MM.1S (cell line): ENCODE measurements at regions not wholly inside any gene's neighbourhood (a gene's known extent, or its start where the extent isn't known, plus 50 kb on each side); places are given as distances from the start of the nearest gene placed in this dataset.

Experiments used
- DNase-seq: peaks from one replicate; pipeline ENCODE4 v3.0.0-alpha.2; 2015
- H2AFZ ChIP-seq: fragments of 300-600 bp; sonication (generic); 2 replicates; pipeline ENCODE4 v1.6.0; 2016; ENCODE audit warnings: antibody characterized with exemption, low read length
- H3F3A ChIP-seq: fragments of 300-600 bp; sonication (generic); 2 replicates; pipeline ENCODE4 v1.6.1; 2016; ENCODE audit warnings: mild to moderate bottlenecking, antibody characterized with exemption, low read length, moderate library complexity, mixed read lengths; ENCODE audit not compliant: insufficient read depth
- H3K27ac ChIP-seq: fragments of 300-600 bp; sonication (generic); 2 replicates; pipeline ENCODE4 v1.5.1; 2016; ENCODE audit warnings: mild to moderate bottlenecking, low read length
- H3K27me3 ChIP-seq: fragments of 300-600 bp; sonication (generic); replicated peaks from 2 replicates; pipeline ENCODE4 v1.6.0; 2016; ENCODE audit warnings: low read length; ENCODE audit not compliant: insufficient read depth
- H3K36me3 ChIP-seq: fragments of 300-600 bp; sonication (generic); replicated peaks from 2 replicates; pipeline ENCODE4 v1.6.1; 2016; ENCODE audit warnings: mild to moderate bottlenecking, low read length, mixed read lengths; ENCODE audit not compliant: insufficient read depth
- H3K4me1 ChIP-seq: fragments of 300-600 bp; sonication (generic); 2 replicates; pipeline ENCODE4 v1.6.1; 2016; ENCODE audit warnings: low read length, mixed read lengths
- H3K4me2 ChIP-seq: fragments of 300-600 bp; sonication (generic); 2 replicates; pipeline ENCODE4 v1.6.0; 2016; ENCODE audit warnings: low read depth, low read length
- H3K4me3 ChIP-seq: fragments of 300-600 bp; sonication (generic); 2 replicates; pipeline ENCODE4 v1.5.1; 2016; ENCODE audit warnings: low read length, mixed read lengths
- H3K79me2 ChIP-seq: fragments of 300-600 bp; sonication (generic); 2 replicates; pipeline ENCODE4 v1.6.1; 2016; ENCODE audit warnings: mixed run types, low read length, mixed read lengths
- H3K9ac ChIP-seq: fragments of 300-600 bp; sonication (generic); 2 replicates; pipeline ENCODE4 v1.6.1; 2016; ENCODE audit warnings: low read length, mixed read lengths
- H3K9me2 ChIP-seq: fragments of 300-600 bp; sonication (generic); replicated peaks from 2 replicates; pipeline ENCODE4 v1.6.1; 2016; ENCODE audit warnings: mild to moderate bottlenecking, low read length, mixed read lengths; ENCODE audit not compliant: insufficient read depth
- H3K9me3 ChIP-seq: fragments of 300-600 bp; sonication (generic); replicated peaks from 2 replicates; pipeline ENCODE4 v1.6.1; 2016; ENCODE audit warnings: mild to moderate bottlenecking, low read length, mixed read lengths; ENCODE audit not compliant: insufficient read depth
- H4K20me1 ChIP-seq: fragments of 300-600 bp; sonication (generic); 2 replicates; pipeline ENCODE4 v1.6.1; 2016; ENCODE audit warnings: mild to moderate bottlenecking, low read length, moderate library complexity, mixed read lengths; ENCODE audit not compliant: insufficient read depth
- CTCF ChIP-seq: fragments of 300-600 bp; sonication (generic); IDR thresholded peaks from 2 replicates; pipeline ENCODE4 v1.5.1; 2016; ENCODE audit warnings: antibody characterized with exemption, low read length, mixed read lengths
- EZH2 ChIP-seq: fragments of 300-600 bp; sonication (generic); optimal IDR thresholded peaks from 2 replicates; pipeline ENCODE3; 2017; ENCODE audit warnings: low read depth, mild to moderate bottlenecking, antibody characterized with exemption, low read length, mixed read lengths
- EZH2phosphoT487 ChIP-seq: fragments of 300-600 bp; sonication (generic); IDR thresholded peaks from 2 replicates; pipeline ENCODE4 v1.6.1; 2018; ENCODE audit warnings: antibody characterized with exemption, low read length

GRCh38 chr7:46989247-46989646, 592.7 kb downstream of the TNS3 start:
- TF ChIP-seq EZH2phosphoT487 = no peak
- no peak for TF ChIP-seq EZH2
- TF ChIP-seq CTCF = no peak
- no peaks in the 10 kb centered on the region for H3K27me3 ChIP-seq
- H3F3A ChIP-seq = no peaks in the 10 kb centered on the region

GRCh38 chr7:46982928-46983327, 599.0 kb downstream of the TNS3 start:
- Histone ChIP-seq H2AFZ (no peak overlapping the region), H3K9me2 (no peaks in the 10 kb centered on the region), H3K27ac (no peak overlapping the region), H3K4me1 (no peaks in the 10 kb centered on the region), H4K20me1 (no peaks in the 10 kb centered on the region), H3K4me3 (no peak overlapping the region), H3F3A (no peaks in the 10 kb centered on the region), H3K9me3 (no peaks in the 10 kb centered on the region), H3K36me3 (no peaks in the 10 kb centered on the region), H3K4me2 (no peak overlapping the region), H3K79me2 (no peaks in the 10 kb centered on the region), H3K9ac (no peak overlapping the region), H3K27me3 (no peaks in the 10 kb centered on the region)
- TF ChIP-seq CTCF = no peak
- no peak for TF ChIP-seq EZH2
- TF ChIP-seq EZH2phosphoT487 = no peak
- DNase-seq = no peak

More at GRCh38 chr7:46989247-46989646, 592.7 kb downstream of the TNS3 start:
- H3K4me2 ChIP-seq = no peak overlapping the region
- no peak overlapping the region for H3K4me3 ChIP-seq
- DNase-seq = no peak
- H4K20me1 ChIP-seq = no peaks in the 10 kb centered on the region
- H3K9ac ChIP-seq = no peak overlapping the region
- no peak overlapping the region for H3K27ac ChIP-seq
- no peaks in the 10 kb centered on the region for H3K79me2 ChIP-seq
- H3K9me2 ChIP-seq = no peaks in the 10 kb centered on the region
- no peaks in the 10 kb centered on the region for H3K9me3 ChIP-seq
- no peaks in the 10 kb centered on the region for H3K4me1 ChIP-seq
- H3K36me3 ChIP-seq = no peaks in the 10 kb centered on the region
- no peak overlapping the region for H2AFZ ChIP-seq

GRCh38 chr7:46979439-46979838, 602.5 kb downstream of the TNS3 start:
- H3K79me2 ChIP-seq = no peaks in the 10 kb centered on the region
- no peak for DNase-seq
- no peaks in the 10 kb centered on the region for H3K36me3 ChIP-seq
- H4K20me1 ChIP-seq = no peaks in the 10 kb centered on the region
- H3K9me3 ChIP-seq = no peaks in the 10 kb centered on the region
- H3K4me1 ChIP-seq = no peaks in the 10 kb centered on the region
- no peak overlapping the region for H3K4me2 ChIP-seq
- no peak overlapping the region for H3K27ac ChIP-seq
- no peak overlapping the region for H3K4me3 ChIP-seq
- no peak overlapping the region for H3K9ac ChIP-seq
- H3K27me3 ChIP-seq = no peaks in the 10 kb centered on the region
- TF ChIP-seq CTCF (no peak), EZH2phosphoT487 (no peak), EZH2 (no peak)
- H3K9me2 ChIP-seq = no peaks in the 10 kb centered on the region
- no peaks in the 10 kb centered on the region for H3F3A ChIP-seq
- H2AFZ ChIP-seq = no peak overlapping the region
